ENCODE measurements at regions not wholly inside any gene's neighbourhood (a gene's known extent, or its start where the extent isn't known, plus 50 kb on each side); places are given as distances from the start of the nearest gene placed in this dataset.

DNA sequence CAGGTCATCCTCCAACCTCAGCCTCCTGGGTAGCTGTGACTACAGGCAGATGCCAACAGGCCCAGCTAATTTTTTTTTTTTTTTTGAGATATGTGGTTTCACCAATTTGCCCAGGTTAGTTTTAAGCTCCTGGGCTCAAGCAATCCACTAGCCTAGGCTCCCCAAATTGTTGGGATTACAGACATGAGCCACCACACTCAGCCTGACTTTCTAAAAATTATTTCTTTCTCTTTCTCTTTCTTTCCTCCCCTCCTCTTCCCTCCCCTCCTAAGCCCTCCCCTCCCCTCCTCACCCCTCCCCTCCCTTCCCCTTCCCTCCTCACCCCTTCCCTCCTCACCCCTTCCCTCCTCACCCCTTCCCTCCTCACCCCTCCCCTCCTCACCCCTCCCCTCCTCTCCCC, 127.3 kb downstream of the BTBD3 start:
- intact Hi-C loops (cut with DNase I): no loop called here
- Histone ChIP-seq H3K9me3 (no peaks in the 10 kb centered on the region), H3K36me3 (no peaks in the 10 kb centered on the region), H3K4me1 (no peaks in the 10 kb centered on the region), H3K4me3 (no peak overlapping the region), H3K27ac (replicated peaks in 1 of 4) (no peak overlapping the region), H3K27me3 (no peaks in the 10 kb centered on the region)
- DNase-seq (ENCODE audit: extremely low spot score): no peak
- TF ChIP-seq, protein P1, sequence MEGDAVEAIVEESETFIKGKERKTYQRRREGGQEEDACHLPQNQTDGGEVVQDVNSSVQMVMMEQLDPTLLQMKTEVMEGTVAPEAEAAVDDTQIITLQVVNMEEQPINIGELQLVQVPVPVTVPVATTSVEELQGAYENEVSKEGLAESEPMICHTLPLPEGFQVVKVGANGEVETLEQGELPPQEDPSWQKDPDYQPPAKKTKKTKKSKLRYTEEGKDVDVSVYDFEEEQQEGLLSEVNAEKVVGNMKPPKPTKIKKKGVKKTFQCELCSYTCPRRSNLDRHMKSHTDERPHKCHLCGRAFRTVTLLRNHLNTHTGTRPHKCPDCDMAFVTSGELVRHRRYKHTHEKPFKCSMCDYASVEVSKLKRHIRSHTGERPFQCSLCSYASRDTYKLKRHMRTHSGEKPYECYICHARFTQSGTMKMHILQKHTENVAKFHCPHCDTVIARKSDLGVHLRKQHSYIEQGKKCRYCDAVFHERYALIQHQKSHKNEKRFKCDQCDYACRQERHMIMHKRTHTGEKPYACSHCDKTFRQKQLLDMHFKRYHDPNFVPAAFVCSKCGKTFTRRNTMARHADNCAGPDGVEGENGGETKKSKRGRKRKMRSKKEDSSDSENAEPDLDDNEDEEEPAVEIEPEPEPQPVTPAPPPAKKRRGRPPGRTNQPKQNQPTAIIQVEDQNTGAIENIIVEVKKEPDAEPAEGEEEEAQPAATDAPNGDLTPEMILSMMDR (IDR thresholded peaks at IDR 0.05): no peak
- TF ChIP-seq EP300 (IDR thresholded peaks at IDR 0.05) (no peak), POLR2A (IDR thresholded peaks at IDR 0.05; ENCODE audit: low read depth) (no peak), POLR2AphosphoS5 (IDR thresholded peaks at IDR 0.05) (no peak)

DNA sequence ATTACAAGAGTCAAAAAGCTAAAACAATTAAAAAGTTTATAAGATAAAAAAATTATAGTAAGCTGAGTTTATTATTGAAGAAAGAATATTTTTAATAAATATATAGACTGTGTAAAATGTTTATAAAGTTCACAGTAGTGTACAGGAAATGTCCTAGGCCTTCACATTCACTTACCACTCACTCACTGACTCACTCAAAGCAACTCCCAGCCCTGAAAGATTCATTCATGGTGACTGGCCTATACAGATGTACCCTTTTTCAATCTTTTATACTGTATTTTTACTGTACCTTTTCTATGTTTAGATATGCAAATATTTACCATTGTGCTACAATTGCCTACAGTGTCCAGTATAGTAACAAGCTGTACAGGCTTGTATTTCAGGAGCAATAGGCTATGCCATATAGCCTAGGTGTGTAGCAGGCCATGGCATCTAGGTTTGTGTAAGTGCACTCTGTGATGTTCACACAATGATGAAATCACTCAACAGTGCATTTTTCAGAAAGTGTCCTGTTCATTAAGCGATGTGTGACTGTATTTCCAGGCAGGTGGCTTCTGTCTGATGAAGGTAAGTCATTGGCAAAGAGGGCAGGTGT, 130.2 kb downstream of the BTBD3 start:
- WGBS: 100% methylated on average over 1 of the region's 1 CpG
- Histone ChIP-seq H3K36me3 (no peaks in the 10 kb centered on the region), H3K27ac (replicated peaks in 1 of 4) (no peak overlapping the region), H3K4me3 (no peak overlapping the region), H3K27me3 (no peaks in the 10 kb centered on the region), H3K4me1 (no peaks in the 10 kb centered on the region), H3K9me3 (no peaks in the 10 kb centered on the region)
- no peak for DNase-seq (ENCODE audit: extremely low spot score)
- intact Hi-C loops (cut with DNase I): no loop called here
- no peak for TF ChIP-seq EP300 (IDR thresholded peaks at IDR 0.05)
- TF ChIP-seq, protein P1 (IDR thresholded peaks at IDR 0.05): no peak

DNA sequence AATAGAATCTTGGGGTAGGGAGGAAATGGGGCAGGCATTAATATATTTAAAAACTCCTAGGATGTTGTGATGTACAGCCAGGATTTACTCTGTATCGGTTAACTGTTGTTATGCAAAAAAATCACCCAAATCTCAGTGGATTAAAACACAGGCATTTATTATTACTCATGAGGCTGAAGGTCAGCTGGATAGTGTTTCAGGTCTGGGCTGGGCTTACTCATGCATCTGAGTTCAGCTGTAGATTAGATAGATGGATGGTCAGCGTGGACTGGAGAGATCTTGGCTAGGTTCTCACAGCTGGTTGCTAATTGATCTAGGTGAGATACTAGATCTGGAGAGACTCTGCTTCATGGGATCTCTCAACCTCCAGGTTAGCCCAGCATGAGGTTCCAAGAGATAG, 131.4 kb downstream of the BTBD3 start:
- TF ChIP-seq, protein P1 (IDR thresholded peaks at IDR 0.05): no peak
- TF ChIP-seq EP300 (IDR thresholded peaks at IDR 0.05): no peak
- no peak for TF ChIP-seq POLR2A (IDR thresholded peaks at IDR 0.05; ENCODE audit: low read depth)
- TF ChIP-seq POLR2AphosphoS5 (IDR thresholded peaks at IDR 0.05): no peak
- H3K36me3 ChIP-seq: no peaks in the 10 kb centered on the region
- DNase-seq (ENCODE audit: extremely low spot score): no peak
- no peaks in the 10 kb centered on the region for H3K9me3 ChIP-seq
- H3K4me1 ChIP-seq: peaks cover 0 to 3% (median 0%) of the 10 kb centered on the region in 4 donors
- H3K4me3 ChIP-seq: no peak overlapping the region
- 71% methylated on average over 2 of the region's 2 CpGs for WGBS
- H3K27me3 ChIP-seq: no peaks in the 10 kb centered on the region
- no peak overlapping the region for H3K27ac ChIP-seq (replicated peaks in 1 of 4)
- intact Hi-C loops (cut with DNase I): no loop called here

DNA sequence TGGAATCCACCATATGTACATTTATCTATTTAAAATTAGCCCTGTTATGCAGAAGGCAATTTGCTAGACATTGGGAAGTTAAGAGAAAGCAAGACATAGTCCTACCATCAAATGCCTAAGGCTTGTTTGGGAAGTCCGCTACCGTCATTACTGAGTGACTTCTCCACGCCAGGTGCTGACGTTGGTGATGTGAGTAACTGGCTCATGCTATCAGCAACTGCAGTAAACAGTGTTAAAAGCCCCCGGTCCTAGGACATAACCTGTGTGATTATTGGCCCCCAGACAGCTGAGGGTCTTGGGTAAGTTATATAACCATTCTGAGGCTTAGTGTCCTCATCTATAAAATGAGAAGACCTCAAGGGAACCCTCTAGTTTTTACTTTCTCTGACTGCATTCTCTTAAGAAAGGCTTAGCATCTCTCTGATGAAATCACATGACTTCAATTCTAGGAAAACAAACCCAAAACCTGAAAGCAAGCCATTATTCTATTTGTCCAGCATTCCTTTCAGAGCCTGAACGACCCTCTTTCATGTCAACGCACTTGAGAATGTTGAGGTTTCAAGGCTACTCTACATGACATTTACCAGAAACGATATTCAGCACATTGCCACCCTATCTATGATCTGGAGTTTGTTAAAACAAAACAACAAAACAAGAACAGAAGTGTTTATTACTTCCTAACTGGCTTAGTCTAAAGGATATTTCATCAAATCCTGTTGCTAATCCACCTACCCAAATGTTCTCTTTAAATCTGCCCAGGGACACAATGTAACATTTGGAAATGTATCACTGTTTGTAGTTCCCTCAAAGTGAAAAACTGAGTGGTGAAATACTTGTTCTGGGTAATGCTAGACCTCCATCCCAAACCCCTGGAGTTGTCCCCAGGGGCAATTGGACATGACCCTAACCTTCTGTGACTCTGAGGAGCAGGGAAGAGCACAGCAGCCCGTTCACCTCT, 133.8 kb downstream of the BTBD3 start:
- no peaks in the 10 kb centered on the region for H3K9me3 ChIP-seq
- WGBS: 88% methylated on average over 9 of the region's 9 CpGs

More for the DNA sequence above, 133.8 kb downstream of the BTBD3 start:
- no peak for DNase-seq (ENCODE audit: extremely low spot score)
- TF ChIP-seq, protein P1 (IDR thresholded peaks at IDR 0.05): no peak
- TF ChIP-seq EP300 (IDR thresholded peaks at IDR 0.05) (no peak), POLR2AphosphoS5 (IDR thresholded peaks at IDR 0.05) (no peak), POLR2A (IDR thresholded peaks at IDR 0.05; ENCODE audit: low read depth) (no peak)
- no peaks in the 10 kb centered on the region for H3K27me3 ChIP-seq
- H3K4me1 ChIP-seq: peaks cover 0 to 3% (median 0%) of the 10 kb centered on the region in 4 donors
- intact Hi-C loops (cut with DNase I): no loop called here
- no peak overlapping the region for H3K4me3 ChIP-seq
- H3K36me3 ChIP-seq: no peaks in the 10 kb centered on the region
- no peak overlapping the region for H3K27ac ChIP-seq (replicated peaks in 1 of 4)
